H1 (cell line): ENCODE measurements at regions not wholly inside any gene's neighbourhood (a gene's known extent, or its start where the extent isn't known, plus 50 kb on each side); places are given as distances from the start of the nearest gene placed in this dataset.

Experiments
- CTCF ChIA-PET: fragments of 300-600 bp; sonication (Branson Sonifier 250); formaldehyde crosslinking; loops from one replicate; lab custom pipeline; 2021; ENCODE audit not compliant: partially characterized antibody; lab: Charles Lee
- POLR2A ChIA-PET: fragments of 300-600 bp; sonication (Branson Sonifier 250); formaldehyde crosslinking; loops from one replicate; lab custom pipeline; 2021; ENCODE audit warnings: inconsistent platforms; ENCODE audit not compliant: partially characterized antibody; lab: Charles Lee
- DNase-seq, 2 experiments: peaks; one replicate each; pipeline versions ENCODE4 v3.0.0 to v3.0.0-alpha.2; 2010 to 2022; ENCODE audit warnings: low spot score in 2 of 2, low read depth in 1 of 2, mixed read lengths in 1 of 2
- FAIRE-seq: peaks from 2 replicates; lab custom pipeline; 2011; peaks lifted over from hg19 to GRCh38; lab: Jason Lieb, UNC
- H2AFZ ChIP-seq: 2 replicates; pipeline ENCODE4 v1.8.1; 2012; ENCODE audit warnings: low read length, inconsistent platforms
- H2AK5ac ChIP-seq: 2 replicates; pipeline ENCODE4 v1.6.1; 2013; ENCODE audit warnings: low read depth, low read length
- H2BK120ac ChIP-seq: replicated peaks from 2 replicates; pipeline ENCODE3; 2013; ENCODE audit warnings: low read depth, low read length, inconsistent platforms
- H2BK12ac ChIP-seq: 2 replicates; pipeline ENCODE4 v1.6.1; 2013; ENCODE audit warnings: low read depth, low read length
- H2BK15ac ChIP-seq: 2 replicates; pipeline ENCODE4 v1.6.1; 2013; ENCODE audit warnings: low read length
- H2BK20ac ChIP-seq: 2 replicates; pipeline ENCODE4 v1.6.1; 2013; ENCODE audit warnings: low read length
- H2BK5ac ChIP-seq: 2 replicates; pipeline ENCODE4 v1.6.1; 2013; ENCODE audit warnings: low read depth, low read length
- H3K14ac ChIP-seq: 2 replicates; pipeline ENCODE4 v1.6.1; 2013; ENCODE audit warnings: inconsistent platforms; ENCODE audit not compliant: insufficient read length
- H3K18ac ChIP-seq: 2 replicates; pipeline ENCODE4 v1.6.1; 2013; ENCODE audit warnings: low read length; ENCODE audit errors: extremely low read depth
- H3K23ac ChIP-seq: 2 replicates; pipeline ENCODE4 v1.6.1; 2013; ENCODE audit warnings: inconsistent platforms; ENCODE audit not compliant: insufficient read length
- H3K23me2 ChIP-seq: 2 replicates; pipeline ENCODE4 v1.6.1; 2013; ENCODE audit warnings: low read depth, low read length
- H3K27ac ChIP-seq: 2 replicates; pipeline ENCODE4 v1.6.1; 2011; ENCODE audit warnings: low read depth, low read length, inconsistent platforms
- H3K27me3 ChIP-seq, 4 experiments: replicated peaks in 1 of 4; 1 replicate in 1 of 4; 2 replicates in 3 of 4; pipeline versions ENCODE4 v1.6.1 to v1.8.1; 2011 to 2013; ENCODE audit warnings: low read length in 3 of 4, mild to moderate bottlenecking in 3 of 4, inconsistent platforms in 2 of 4, mixed read lengths in 2 of 4, moderate library complexity in 1 of 4; ENCODE audit not compliant: control insufficient read depth in 3 of 4, insufficient read depth in 3 of 4; ENCODE audit errors: extremely low read depth in 1 of 4
- H3K36me3 ChIP-seq, 4 experiments: 2 replicates each; pipeline versions ENCODE4 v1.6.1 to v1.8.1; 2011 to 2013; ENCODE audit warnings: mild to moderate bottlenecking in 4 of 4, low read length in 3 of 4, moderate library complexity in 2 of 4, control low read depth in 1 of 4, inconsistent platforms in 1 of 4; ENCODE audit not compliant: insufficient read depth in 4 of 4, control insufficient read depth in 2 of 4
- H3K4ac ChIP-seq: replicated peaks from 2 replicates; pipeline ENCODE3; 2013; ENCODE audit warnings: low read length, low read depth, mixed read lengths, inconsistent platforms; ENCODE audit not compliant: insufficient read length
- H3K4me1 ChIP-seq, 4 experiments: replicated peaks in 1 of 4; 1 replicate in 1 of 4; 2 replicates in 3 of 4; pipeline versions ENCODE4 v1.6.1 to v1.8.1; 2011 to 2013; ENCODE audit warnings: low read length in 3 of 4, inconsistent platforms in 2 of 4, mixed read lengths in 1 of 4; ENCODE audit not compliant: insufficient read depth in 4 of 4, control insufficient read depth in 3 of 4
- H3K4me2 ChIP-seq, 2 experiments: 2 replicates each; pipeline versions ENCODE4 v1.6.1 to v1.8.1; 2011 to 2013; ENCODE audit warnings: low read depth in 2 of 2, low read length in 2 of 2, control low read depth in 1 of 2, inconsistent platforms in 1 of 2, mild to moderate bottlenecking in 1 of 2; ENCODE audit not compliant: insufficient read depth in 1 of 2
- H3K4me3 ChIP-seq, 4 experiments: fragments of 200-600, 300-600 bp in 1 of 4; sonication (generic), shearing (Covaris generic), sonication (Bioruptor Twin) in 1 of 4; 2 replicates each; pipeline versions ENCODE4 v1.5.1 to v1.8.1; 2011 to 2016; ENCODE audit warnings: low read length in 4 of 4, low read depth in 3 of 4, control low read depth in 2 of 4, inconsistent platforms in 2 of 4, mild to moderate bottlenecking in 2 of 4, mixed read lengths in 1 of 4, moderate library complexity in 1 of 4; ENCODE audit not compliant: insufficient read depth in 2 of 4; ENCODE audit errors: extremely low read depth in 1 of 4
- H3K56ac ChIP-seq: replicated peaks from 2 replicates; pipeline ENCODE3; 2013; ENCODE audit warnings: low read depth, mild to moderate bottlenecking, mixed read lengths, low read length, inconsistent platforms; ENCODE audit not compliant: insufficient read length
- H3K79me1 ChIP-seq: 2 replicates; pipeline ENCODE4 v1.6.1; 2013; ENCODE audit warnings: low read depth, low read length, control low read depth
- H3K79me2 ChIP-seq, 2 experiments: 2 replicates each; pipeline versions ENCODE4 v1.6.1 to v1.8.1; 2012 to 2013; ENCODE audit warnings: low read length in 2 of 2, mild to moderate bottlenecking in 2 of 2, inconsistent platforms in 1 of 2; ENCODE audit not compliant: insufficient read depth in 2 of 2, control insufficient read depth in 1 of 2
- H3K9ac ChIP-seq, 4 experiments: replicated peaks in 1 of 4; 1 replicate in 1 of 4; 2 replicates in 3 of 4; pipeline versions ENCODE4 v1.6.1 to v1.8.1; 2011 to 2013; ENCODE audit warnings: low read depth in 3 of 4, low read length in 3 of 4, control low read depth in 2 of 4, mild to moderate bottlenecking in 2 of 4, moderate library complexity in 2 of 4, inconsistent platforms in 1 of 4; ENCODE audit errors: extremely low read depth in 1 of 4
- H3K9me3 ChIP-seq, 2 experiments: 2 replicates each; pipeline versions ENCODE4 v1.6.1 to v1.8.1; 2012 to 2013; ENCODE audit warnings: mild to moderate bottlenecking in 2 of 2, moderate library complexity in 2 of 2, control low read depth in 1 of 2, inconsistent platforms in 1 of 2, low read depth in 1 of 2, low read length in 1 of 2, mixed read lengths in 1 of 2; ENCODE audit not compliant: insufficient read depth in 2 of 2
- H4K20me1 ChIP-seq, 2 experiments: replicated peaks in 1 of 2; 2 replicates each; pipeline versions ENCODE3 to v1.8.1; 2011 to 2013; ENCODE audit warnings: inconsistent platforms in 2 of 2, low read length in 2 of 2, mild to moderate bottlenecking in 1 of 2; ENCODE audit not compliant: insufficient read depth in 2 of 2, control insufficient read depth in 1 of 2
- H4K5ac ChIP-seq: 2 replicates; pipeline ENCODE4 v1.6.1; 2013; ENCODE audit warnings: low read length, low read depth, mixed read lengths, inconsistent platforms; ENCODE audit not compliant: insufficient read length
- H4K8ac ChIP-seq: 2 replicates; pipeline ENCODE4 v1.8.0; 2013; ENCODE audit warnings: mild to moderate bottlenecking, moderate library complexity, low read length, inconsistent platforms; ENCODE audit not compliant: insufficient read depth; ENCODE audit errors: extremely low read depth
- H4K91ac ChIP-seq: replicated peaks from 2 replicates; pipeline ENCODE3; 2013; ENCODE audit warnings: low read length, mixed read lengths, inconsistent platforms; ENCODE audit not compliant: insufficient read length
- TEAD4 ChIP-seq: IDR thresholded peaks from 2 replicates; pipeline ENCODE4 v1.6.1; 2012; ENCODE audit warnings: low read depth, low read length, inconsistent platforms, mixed read lengths
- WGBS, 2 experiments: shearing (Covaris generic) in 1 of 2; methylation state at CpG; one replicate each; pipeline versions ENCODE4 v1.1.6 to v1.1.7; 2013 to 2015; ENCODE audit warnings: low lambda C conversion rate in 2 of 2, mixed read lengths in 2 of 2, inconsistent platforms in 1 of 2, low coverage in 1 of 2, missing lambda C conversion rate in 1 of 2; ENCODE audit not compliant: insufficient replicate concordance in 2 of 2, insufficient coverage in 1 of 2, insufficient read length in 1 of 2; ENCODE audit errors: extremely low coverage in 1 of 2, missing lambda C conversion rate in 1 of 2; 5-methylcytosine and 5-hydroxymethylcytosine counted together
- TF ChIP-seq, protein P1 (sequence below): IDR thresholded peaks from 2 replicates; pipeline ENCODE4 v1.6.1; 2012; ENCODE audit warnings: inconsistent platforms

DNA sequence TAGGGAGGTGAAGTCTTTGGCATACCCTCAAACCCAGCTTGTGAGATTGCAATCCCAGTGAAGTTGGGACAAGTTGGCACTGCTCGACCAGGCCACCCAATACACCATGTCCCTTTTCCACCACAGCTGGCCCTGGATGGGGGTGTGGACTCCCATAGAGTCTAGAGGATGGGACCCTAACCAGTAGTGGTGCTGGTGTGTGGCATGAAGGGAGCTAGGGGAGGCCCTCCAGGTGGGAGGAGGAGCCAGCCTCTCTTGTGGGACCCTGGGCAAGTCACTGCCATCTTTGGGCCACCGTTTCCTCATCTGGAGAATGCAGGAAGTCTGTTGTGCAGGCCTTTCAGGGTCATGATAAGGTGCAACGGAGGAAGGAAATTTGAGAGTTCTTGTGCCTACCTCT, 1854.9 kb downstream of the TP53TG3F start:
- H2AK5ac ChIP-seq: no peak overlapping the region
- no peak overlapping the region for H3K4me3 ChIP-seq
- H3K18ac ChIP-seq: no peak overlapping the region
- no peak for DNase-seq
- H2BK12ac ChIP-seq: no peak overlapping the region
- H3K4me1 ChIP-seq: no peaks in the 10 kb centered on the region
- no peaks in the 10 kb centered on the region for H3K23me2 ChIP-seq
- TF ChIP-seq, protein P1, sequence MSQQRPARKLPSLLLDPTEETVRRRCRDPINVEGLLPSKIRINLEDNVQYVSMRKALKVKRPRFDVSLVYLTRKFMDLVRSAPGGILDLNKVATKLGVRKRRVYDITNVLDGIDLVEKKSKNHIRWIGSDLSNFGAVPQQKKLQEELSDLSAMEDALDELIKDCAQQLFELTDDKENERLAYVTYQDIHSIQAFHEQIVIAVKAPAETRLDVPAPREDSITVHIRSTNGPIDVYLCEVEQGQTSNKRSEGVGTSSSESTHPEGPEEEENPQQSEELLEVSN: no peak
- no peak for TF ChIP-seq TEAD4
- TF ChIP-seq, all 59 proteins: peak for 0
- no peak overlapping the region for H2AFZ ChIP-seq
- no peak overlapping the region for H3K23ac ChIP-seq
- no peak overlapping the region for H3K56ac ChIP-seq
- H4K8ac ChIP-seq: no peak overlapping the region
- 62% methylated on average over 3 of the region's 3 CpGs; no CpG with 5 or more reads in 1 of the 2 experiments for WGBS, 2 experiments
- H4K5ac ChIP-seq: no peak overlapping the region
- H3K79me1 ChIP-seq: no peaks in the 10 kb centered on the region
- no peak overlapping the region for H2BK15ac ChIP-seq
- ChIA-PET CTCF (no interaction called here), POLR2A (no interaction called here)
- H3K79me2 ChIP-seq: no peaks in the 10 kb centered on the region
- no peak overlapping the region for H3K14ac ChIP-seq
- H4K91ac ChIP-seq: no peak overlapping the region
- no peaks in the 10 kb centered on the region for H4K20me1 ChIP-seq
- H3K4ac ChIP-seq: no peak overlapping the region
- no peak overlapping the region for H2BK20ac ChIP-seq
- peaks cover 75 to 84% of the 10 kb centered on the region in 2 experiments for H3K9me3 ChIP-seq
- no peak overlapping the region for H2BK120ac ChIP-seq
- no peak overlapping the region for H3K9ac ChIP-seq
- FAIRE-seq: no peak
- no peaks in the 10 kb centered on the region for H3K36me3 ChIP-seq
- no peak overlapping the region for H2BK5ac ChIP-seq
- H3K4me2 ChIP-seq: no peak overlapping the region
- no peak overlapping the region for H3K27ac ChIP-seq
- H3K27me3 ChIP-seq: no peaks in the 10 kb centered on the region
